ENCODE measurements at regions not wholly inside any gene's neighbourhood (a gene's known extent, or its start where the extent isn't known, plus 50 kb on each side); places are given as distances from the start of the nearest gene placed in this dataset.
"Not testable (repeated sequence)": the region's sequence is repeated elsewhere in the genome, so short reads cannot be mapped to it uniquely, and the experiment has no call there.

- H3K36me3 ChIP-seq (ENCODE audit: insufficient read depth, insufficient read length, low read length), result no peaks in the 10 kb centered on the region
- no peaks in the 10 kb centered on the region for H3K4me1 ChIP-seq (ENCODE audit: insufficient read depth, insufficient read length)
- H3K9me3 ChIP-seq (ENCODE audit: insufficient read depth, low read length), result no peaks in the 10 kb centered on the region
- H3K9ac ChIP-seq (ENCODE audit: insufficient read length, low read depth), result no peak overlapping the region
- no peak for DNase-seq (ENCODE audit: low read depth, low spot score)
- H3K27me3 ChIP-seq (ENCODE audit: insufficient read depth, insufficient read length), result no peaks in the 10 kb centered on the region
- no peak overlapping the region for H3K4me3 ChIP-seq (ENCODE audit: insufficient read length, low read depth)
- TF ChIP-seq ZNF274 (IDR thresholded peaks at IDR 0.05; ENCODE audit: low read depth, low read length) (no peak), YY1 (IDR thresholded peaks at IDR 0.05; ENCODE audit: insufficient read depth, insufficient read length) (no peak), SUZ12 (IDR thresholded peaks at IDR 0.05; ENCODE audit: extremely low read depth, insufficient read depth, insufficient read length) (no peak)
Observed at GRCh38 chr6:114886670-114887436, 544.0 kb upstream of the HS3ST5 start.

- Histone ChIP-seq H3K9ac (ENCODE audit: insufficient read length, low read depth) (no peak overlapping the region), H3K9me3 (ENCODE audit: insufficient read depth, low read length) (no peaks in the 10 kb centered on the region), H3K4me3 (ENCODE audit: insufficient read length, low read depth) (no peak overlapping the region), H3K27me3 (ENCODE audit: insufficient read depth, insufficient read length) (no peaks in the 10 kb centered on the region), H3K36me3 (ENCODE audit: insufficient read depth, insufficient read length, low read length) (no peaks in the 10 kb centered on the region), H3K4me1 (ENCODE audit: insufficient read depth, insufficient read length) (no peaks in the 10 kb centered on the region)
- TF ChIP-seq SUZ12 (IDR thresholded peaks at IDR 0.05; ENCODE audit: extremely low read depth, insufficient read depth, insufficient read length), result no peak
- no peak for TF ChIP-seq ZNF274 (IDR thresholded peaks at IDR 0.05; ENCODE audit: low read depth, low read length)
- no peak for TF ChIP-seq YY1 (IDR thresholded peaks at IDR 0.05; ENCODE audit: insufficient read depth, insufficient read length)
- no peak for DNase-seq (ENCODE audit: low read depth, low spot score)
Observed at GRCh38 chr6:114879693-114880092, 536.9 kb upstream of the HS3ST5 start.

- no peaks in the 10 kb centered on the region for H3K9me3 ChIP-seq (ENCODE audit: insufficient read depth, low read length)
- TF ChIP-seq YY1 (IDR thresholded peaks at IDR 0.05; ENCODE audit: insufficient read depth, insufficient read length) (no peak), SUZ12 (IDR thresholded peaks at IDR 0.05; ENCODE audit: extremely low read depth, insufficient read depth, insufficient read length) (no peak), ZNF274 (IDR thresholded peaks at IDR 0.05; ENCODE audit: low read depth, low read length) (no peak)
- H3K36me3 ChIP-seq (ENCODE audit: insufficient read depth, insufficient read length, low read length), result no peaks in the 10 kb centered on the region
- no peaks in the 10 kb centered on the region for H3K27me3 ChIP-seq (ENCODE audit: insufficient read depth, insufficient read length)
- no peak overlapping the region for H3K9ac ChIP-seq (ENCODE audit: insufficient read length, low read depth)
- H3K4me1 ChIP-seq (ENCODE audit: insufficient read depth, insufficient read length), result no peaks in the 10 kb centered on the region
- H3K4me3 ChIP-seq (ENCODE audit: insufficient read length, low read depth), result no peak overlapping the region
- DNase-seq (ENCODE audit: low read depth, low spot score), result no peak
Observed at GRCh38 chr6:114878091-114878490, 535.3 kb upstream of the HS3ST5 start.

DNA sequence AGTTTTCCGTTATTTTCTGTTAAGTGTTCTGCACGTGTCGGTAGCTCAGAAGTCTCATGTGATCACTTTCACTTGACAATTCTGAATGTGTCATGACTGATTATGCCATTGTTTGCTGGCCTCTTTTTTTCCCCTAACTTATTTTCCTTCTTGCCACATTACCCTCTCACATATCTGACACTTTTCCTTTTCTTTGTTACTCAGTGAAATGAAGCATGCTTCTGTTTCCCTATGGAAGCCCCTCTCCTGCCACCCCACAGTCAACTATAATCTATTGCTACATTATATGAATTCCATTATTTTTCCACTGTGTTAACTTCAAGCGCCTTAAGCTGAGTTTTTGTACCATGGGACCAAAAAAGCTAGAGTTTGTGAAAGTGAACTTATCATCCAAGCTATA is 531.6 kb upstream of the HS3ST5 start:
- no peaks in the 10 kb centered on the region for H3K9me3 ChIP-seq (ENCODE audit: insufficient read depth, low read length)
- H3K27me3 ChIP-seq (ENCODE audit: insufficient read depth, insufficient read length), result no peaks in the 10 kb centered on the region
- TF ChIP-seq ZNF274 (IDR thresholded peaks at IDR 0.05; ENCODE audit: low read depth, low read length) (no peak), YY1 (IDR thresholded peaks at IDR 0.05; ENCODE audit: insufficient read depth, insufficient read length) (no peak), SUZ12 (IDR thresholded peaks at IDR 0.05; ENCODE audit: extremely low read depth, insufficient read depth, insufficient read length) (no peak)
- DNase-seq (ENCODE audit: low read depth, low spot score), result no peak
- H3K4me3 ChIP-seq (ENCODE audit: insufficient read length, low read depth), result no peak overlapping the region
- no peak overlapping the region for H3K9ac ChIP-seq (ENCODE audit: insufficient read length, low read depth)
- no peaks in the 10 kb centered on the region for H3K4me1 ChIP-seq (ENCODE audit: insufficient read depth, insufficient read length)
- no peaks in the 10 kb centered on the region for H3K36me3 ChIP-seq (ENCODE audit: insufficient read depth, insufficient read length, low read length)

DNA sequence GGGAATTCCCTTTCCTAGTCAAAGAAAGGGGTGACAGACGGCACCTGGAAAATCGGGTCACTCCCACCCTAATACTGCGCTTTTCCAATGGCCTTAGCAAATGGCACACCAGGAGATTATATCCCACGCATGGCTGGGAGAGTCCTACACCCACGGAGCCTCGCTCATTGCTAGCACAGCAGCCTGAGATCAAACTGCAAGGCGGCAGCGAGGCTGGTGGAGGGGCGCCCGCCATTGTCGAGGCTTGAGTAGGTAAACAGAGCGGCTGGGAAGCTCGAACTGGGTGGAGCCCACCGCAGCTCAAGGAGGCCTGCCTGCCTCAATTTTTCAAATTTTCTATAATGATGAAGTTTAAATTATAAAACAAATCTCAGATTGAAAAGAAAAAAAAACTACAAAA is 522.7 kb upstream of the HS3ST5 start:
- not testable (repeated sequence) for H3K27me3 ChIP-seq (ENCODE audit: insufficient read depth, insufficient read length)

GRCh38 chr6:114863610-114864009 is 520.8 kb upstream of the HS3ST5 start:
- Histone ChIP-seq H3K4me3 (ENCODE audit: insufficient read length, low read depth) (no peak overlapping the region), H3K36me3 (ENCODE audit: insufficient read depth, insufficient read length, low read length) (no peaks in the 10 kb centered on the region), H3K27me3 (ENCODE audit: insufficient read depth, insufficient read length) (no peaks in the 10 kb centered on the region), H3K9ac (ENCODE audit: insufficient read length, low read depth) (no peak overlapping the region), H3K4me1 (ENCODE audit: insufficient read depth, insufficient read length) (no peaks in the 10 kb centered on the region), H3K9me3 (ENCODE audit: insufficient read depth, low read length) (no peaks in the 10 kb centered on the region)
- no peak for TF ChIP-seq YY1 (IDR thresholded peaks at IDR 0.05; ENCODE audit: insufficient read depth, insufficient read length)
- no peak for TF ChIP-seq SUZ12 (IDR thresholded peaks at IDR 0.05; ENCODE audit: extremely low read depth, insufficient read depth, insufficient read length)
- TF ChIP-seq ZNF274 (IDR thresholded peaks at IDR 0.05; ENCODE audit: low read depth, low read length), result no peak
- no peak for DNase-seq (ENCODE audit: low read depth, low spot score)

More for the DNA sequence above, 522.7 kb upstream of the HS3ST5 start:
- H3K9ac ChIP-seq (ENCODE audit: insufficient read length, low read depth); H3K9me3 ChIP-seq (ENCODE audit: insufficient read depth, low read length); H3K4me1 ChIP-seq (ENCODE audit: insufficient read depth, insufficient read length); H3K4me3 ChIP-seq (ENCODE audit: insufficient read length, low read depth); H3K36me3 ChIP-seq (ENCODE audit: insufficient read depth, insufficient read length, low read length); DNase-seq (ENCODE audit: low read depth, low spot score): not testable (repeated sequence)

DNA sequence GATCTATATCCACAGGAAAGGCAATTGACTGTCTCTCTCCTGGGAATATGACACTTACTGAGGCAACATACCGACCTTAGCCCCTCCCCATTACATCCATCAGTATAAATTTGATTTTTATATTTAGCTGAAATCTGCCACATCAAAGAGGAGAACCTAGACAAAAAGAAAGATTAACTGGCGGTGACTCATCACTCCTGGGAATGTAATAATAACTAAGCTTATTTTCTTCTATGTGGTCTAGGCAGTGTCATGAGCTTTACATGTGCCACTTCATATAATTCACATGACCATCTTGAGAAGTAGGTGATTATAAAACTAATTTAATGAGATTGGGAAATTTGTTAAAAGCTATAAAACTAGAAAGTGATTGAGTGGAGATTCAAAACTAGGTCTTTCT is 520.0 kb upstream of the HS3ST5 start:
- no peaks in the 10 kb centered on the region for H3K9me3 ChIP-seq (ENCODE audit: insufficient read depth, low read length)
- H3K9ac ChIP-seq (ENCODE audit: insufficient read length, low read depth), result no peak overlapping the region
- no peaks in the 10 kb centered on the region for H3K27me3 ChIP-seq (ENCODE audit: insufficient read depth, insufficient read length)
- H3K4me3 ChIP-seq (ENCODE audit: insufficient read length, low read depth), result no peak overlapping the region
- TF ChIP-seq SUZ12 (IDR thresholded peaks at IDR 0.05; ENCODE audit: extremely low read depth, insufficient read depth, insufficient read length) (no peak), YY1 (IDR thresholded peaks at IDR 0.05; ENCODE audit: insufficient read depth, insufficient read length) (no peak), ZNF274 (IDR thresholded peaks at IDR 0.05; ENCODE audit: low read depth, low read length) (no peak)
- no peak for DNase-seq (ENCODE audit: low read depth, low spot score)
- no peaks in the 10 kb centered on the region for H3K4me1 ChIP-seq (ENCODE audit: insufficient read depth, insufficient read length)
- no peaks in the 10 kb centered on the region for H3K36me3 ChIP-seq (ENCODE audit: insufficient read depth, insufficient read length, low read length)
